HG03460 (cell line): ENCODE measurements at regions not wholly inside any gene's neighbourhood (a gene's known extent, or its start where the extent isn't known, plus 50 kb on each side); places are given as distances from the start of the nearest gene placed in this dataset.
"Not testable (repeated sequence)": the region's sequence is repeated elsewhere in the genome, so short reads cannot be mapped to it uniquely, and the experiment has no call there.

Experiments
- ATAC-seq: cut with Tn5 transposase; IDR thresholded peaks from one replicate; pipeline ENCODE4 v1.9.1; 2021; ENCODE audit not compliant: unreplicated experiment

- ATAC-seq, result no peak
These were observed 292.5 kb upstream of the CNR1 start for GRCh38 chr6:88458662-88459061.

GRCh38 chr6:88456221-88456859 is 290.2 kb upstream of the CNR1 start:
- no peak for ATAC-seq

- ATAC-seq, result no peak
These were observed 289.2 kb upstream of the CNR1 start for GRCh38 chr6:88455317-88455716.

GRCh38 chr6:88454658-88455057 is 288.5 kb upstream of the CNR1 start:
- no peak for ATAC-seq

GRCh38 chr6:88449770-88450169 is 283.6 kb upstream of the CNR1 start:
- ATAC-seq, result no peak

GRCh38 chr6:88445188-88445965 is 279.2 kb upstream of the CNR1 start:
- ATAC-seq, result no peak

- no peak for ATAC-seq
These were observed 277.4 kb upstream of the CNR1 start for GRCh38 chr6:88443554-88443953.

GRCh38 chr6:88442737-88443136 is 276.6 kb upstream of the CNR1 start:
- no peak for ATAC-seq

- ATAC-seq, result no peak
These were observed 275.2 kb upstream of the CNR1 start for GRCh38 chr6:88441346-88441745.

GRCh38 chr6:88428068-88428467 is 261.9 kb upstream of the CNR1 start:
- ATAC-seq, result no peak

- ATAC-seq, result no peak
These were observed 259.9 kb upstream of the CNR1 start for GRCh38 chr6:88426005-88426404.

- no peak for ATAC-seq
These were observed 256.7 kb upstream of the CNR1 start for GRCh38 chr6:88422831-88423230.

GRCh38 chr6:88420967-88421488 is 254.9 kb upstream of the CNR1 start:
- not testable (repeated sequence) for ATAC-seq

- ATAC-seq, result not testable (repeated sequence)
These were observed 253.0 kb upstream of the CNR1 start for GRCh38 chr6:88418921-88419810.

- not testable (repeated sequence) for ATAC-seq
These were observed 251.2 kb upstream of the CNR1 start for GRCh38 chr6:88417361-88417760.

- ATAC-seq, result no peak
These were observed 247.3 kb upstream of the CNR1 start for GRCh38 chr6:88413459-88413858.

GRCh38 chr6:88408355-88408754 is 242.2 kb upstream of the CNR1 start:
- not testable (repeated sequence) for ATAC-seq

GRCh38 chr6:88406674-88407073 is 240.5 kb upstream of the CNR1 start:
- not testable (repeated sequence) for ATAC-seq

GRCh38 chr6:88403486-88403885 is 237.3 kb upstream of the CNR1 start:
- ATAC-seq, result no peak

GRCh38 chr6:88402909-88403308 is 236.8 kb upstream of the CNR1 start:
- ATAC-seq, result no peak

- not testable (repeated sequence) for ATAC-seq
These were observed 224.9 kb upstream of the CNR1 start for GRCh38 chr6:88390998-88391397.
